Dermis microvascular lymphatic vessel endothelial cell (primary cell): ENCODE measurements at regions not wholly inside any gene's neighbourhood (a gene's known extent, or its start where the extent isn't known, plus 50 kb on each side); places are given as distances from the start of the nearest gene placed in this dataset.
"Not testable (repeated sequence)": the region's sequence is repeated elsewhere in the genome, so short reads cannot be mapped to it uniquely, and the experiment has no call there.

Experiments
- DNase-seq, 2 donors: peaks; one replicate each; pipeline versions ENCODE4 v3.0.0 to v3.0.0-alpha.2; 2010; ENCODE audit warnings: low read depth in 2 of 2

GRCh38 chr11:81772166-81772565 lies 961.5 kb downstream of the FAM181B start:
- DNase-seq = no peak

- not testable (repeated sequence) for DNase-seq
Measured at GRCh38 chr11:81769906-81770305, 963.8 kb downstream of the FAM181B start.

DNA sequence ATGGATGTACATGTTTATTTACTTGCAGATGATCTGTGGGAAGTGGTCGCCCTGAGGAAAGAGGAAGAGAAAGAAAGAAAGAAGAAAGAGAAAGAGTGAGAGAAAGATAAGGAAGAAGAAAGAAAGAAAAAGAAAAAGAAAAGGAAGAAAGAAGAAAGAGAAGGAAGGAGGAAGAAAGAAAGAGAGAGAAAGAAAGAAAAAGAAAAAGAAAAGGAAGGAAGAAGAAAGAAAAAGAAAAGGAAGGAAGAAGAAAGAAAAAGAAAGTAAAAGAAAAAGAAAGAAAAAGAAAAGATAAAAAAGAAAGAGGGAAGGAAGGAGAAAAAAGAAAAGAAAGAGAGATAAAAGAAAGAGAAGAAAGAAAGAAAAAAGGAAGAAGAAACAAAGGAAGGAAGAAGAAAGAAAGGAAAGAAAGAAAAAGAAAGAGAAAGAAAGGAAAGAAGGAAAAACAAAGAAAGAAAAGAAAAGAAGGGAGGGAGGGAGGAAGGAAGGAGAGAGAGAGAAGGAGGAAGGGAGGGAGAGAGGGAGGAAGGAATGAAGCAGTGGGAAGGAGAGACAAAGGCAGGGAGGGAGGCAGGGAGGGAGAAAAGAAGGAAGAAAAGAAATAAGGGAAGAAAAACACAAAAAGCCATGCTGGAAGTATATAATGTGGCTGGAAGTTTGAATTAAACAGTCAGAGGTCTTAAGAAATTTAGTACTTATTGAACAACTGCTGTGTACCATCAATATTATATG lies 976.6 kb downstream of the FAM181B start:
- no peak for DNase-seq

- no peak for DNase-seq
Measured at GRCh38 chr11:81749245-81749644, 984.4 kb downstream of the FAM181B start.

DNA sequence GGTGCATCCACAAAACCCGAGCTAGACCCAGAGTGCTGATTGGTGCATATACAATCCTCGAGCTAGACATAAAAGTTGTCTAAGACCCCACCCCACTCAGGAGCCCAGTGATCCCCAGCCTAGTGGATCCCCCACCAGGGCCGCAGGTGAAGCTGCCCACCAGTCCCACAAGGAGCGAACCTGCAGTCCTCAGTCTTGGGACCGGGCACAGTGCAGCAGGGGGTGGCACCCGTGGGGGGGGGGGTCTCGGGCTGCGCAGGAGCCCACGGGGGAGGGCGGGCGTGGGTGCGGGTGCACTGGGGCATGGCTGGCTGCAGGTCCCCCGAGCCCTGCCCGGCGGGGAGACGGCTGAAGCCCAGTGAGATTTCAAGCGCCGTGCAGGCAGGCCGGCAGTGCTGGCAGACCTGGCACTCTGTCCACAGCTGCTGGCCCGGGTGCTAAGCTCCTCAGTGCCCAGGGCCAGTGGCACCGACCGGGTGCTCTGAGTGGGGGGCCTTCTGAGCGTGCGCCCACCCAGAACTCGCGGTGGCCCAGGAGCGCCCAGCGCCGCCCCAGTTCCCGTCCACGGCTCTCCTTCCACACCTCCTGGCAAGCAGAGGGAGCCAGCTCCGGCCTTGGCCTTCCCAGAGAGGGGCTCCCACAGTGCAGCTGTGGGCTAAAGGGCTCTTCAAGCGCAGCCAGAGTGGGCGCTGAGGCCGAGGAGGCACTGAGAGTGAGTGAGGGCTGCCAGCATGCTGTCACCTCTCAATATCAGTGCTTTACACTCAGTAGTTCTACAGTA lies 989.1 kb downstream of the FAM181B start:
- no peak for DNase-seq

DNA sequence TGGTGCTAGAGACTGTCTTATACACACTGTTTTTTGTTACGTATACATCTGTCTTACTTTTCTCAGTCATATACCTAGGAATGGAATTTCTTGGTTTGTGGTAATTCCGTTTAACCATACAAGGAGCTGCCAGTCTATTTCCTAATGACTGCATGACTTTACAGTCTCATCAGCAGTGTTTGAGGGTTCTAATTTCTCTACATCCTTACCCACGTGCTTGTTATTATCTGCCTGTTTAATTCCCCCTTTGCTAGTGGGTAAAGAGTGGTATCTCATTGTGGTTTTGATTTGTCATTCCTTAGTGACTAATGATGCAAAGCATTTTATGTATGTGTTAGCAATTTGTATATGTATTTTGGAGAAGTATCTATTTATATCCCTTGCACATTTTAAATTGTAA lies 1008.0 kb downstream of the FAM181B start:
- DNase-seq = no peak

GRCh38 chr11:81717695-81718094 lies 1016.0 kb downstream of the FAM181B start:
- no peak for DNase-seq

DNA sequence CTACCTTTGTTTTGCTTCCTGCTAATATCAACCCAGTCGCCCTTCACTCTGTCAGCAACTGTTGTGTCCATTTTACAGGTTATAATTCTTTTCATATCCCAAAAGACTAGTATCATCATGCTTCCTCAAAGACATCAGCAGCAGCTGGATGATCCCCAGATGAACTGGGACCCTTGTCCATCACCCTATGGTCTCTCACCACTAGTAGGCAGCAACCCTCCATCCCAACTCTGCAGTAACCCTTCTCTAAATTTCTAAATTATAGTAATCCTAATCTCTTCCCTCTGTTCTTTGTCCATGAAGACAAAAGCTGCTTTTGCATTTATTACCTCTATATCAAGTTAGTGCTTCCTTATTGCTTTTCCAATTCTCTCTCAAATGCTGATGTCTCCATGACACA lies 1025.8 kb downstream of the FAM181B start:
- DNase-seq = no peak

GRCh38 chr11:81705283-81705682 lies 1028.4 kb downstream of the FAM181B start:
- no peak for DNase-seq

DNA sequence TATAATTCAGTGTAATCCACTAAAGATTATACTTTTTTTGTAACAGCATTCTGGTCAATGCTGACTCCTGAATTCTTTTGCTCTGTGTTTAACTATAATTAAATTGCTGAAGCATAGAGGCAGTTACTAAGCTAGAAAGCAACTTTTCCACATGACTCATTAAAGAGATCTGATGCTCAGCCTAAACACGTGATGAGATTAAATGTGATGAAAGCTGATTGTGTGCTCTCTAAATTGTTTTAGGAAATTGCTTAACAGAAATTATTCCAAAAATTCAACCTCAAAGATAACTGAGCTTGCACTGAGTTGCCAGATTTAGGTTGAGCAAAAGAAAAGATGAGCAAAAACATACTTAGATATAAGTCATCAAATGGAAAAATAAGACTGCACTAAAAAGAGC lies 1033.6 kb downstream of the FAM181B start:
- DNase-seq = no peak

GRCh38 chr11:81687057-81687456 lies 1046.6 kb downstream of the FAM181B start:
- DNase-seq = no peak

DNA sequence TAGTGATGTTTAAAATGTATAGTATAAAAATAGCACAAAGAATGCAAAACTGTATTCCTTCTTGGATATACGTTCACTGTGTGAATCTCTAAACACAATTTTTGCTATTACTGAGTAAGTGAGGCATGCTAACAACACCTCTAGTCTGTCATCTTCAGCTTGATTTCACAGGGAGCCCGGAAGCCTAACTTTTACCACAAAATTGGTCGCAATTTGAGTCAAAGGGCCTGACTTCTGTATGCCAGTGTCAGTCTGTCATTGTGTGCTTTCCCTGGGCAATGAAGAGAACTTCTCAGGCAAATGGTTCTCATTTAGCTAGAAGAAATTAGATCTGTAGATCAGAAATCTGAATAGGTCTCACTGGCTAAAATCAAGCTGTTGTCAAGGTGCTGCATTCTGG lies 1059.5 kb downstream of the FAM181B start:
- DNase-seq = no peak

GRCh38 chr11:81673001-81673400 lies 1060.7 kb downstream of the FAM181B start:
- no peak for DNase-seq

GRCh38 chr11:81669935-81670543 lies 1063.6 kb downstream of the FAM181B start:
- no peak for DNase-seq

GRCh38 chr11:81658722-81659121 lies 1074.9 kb downstream of the FAM181B start:
- DNase-seq = peak in 1 of 2 donors; percentile 1

DNA sequence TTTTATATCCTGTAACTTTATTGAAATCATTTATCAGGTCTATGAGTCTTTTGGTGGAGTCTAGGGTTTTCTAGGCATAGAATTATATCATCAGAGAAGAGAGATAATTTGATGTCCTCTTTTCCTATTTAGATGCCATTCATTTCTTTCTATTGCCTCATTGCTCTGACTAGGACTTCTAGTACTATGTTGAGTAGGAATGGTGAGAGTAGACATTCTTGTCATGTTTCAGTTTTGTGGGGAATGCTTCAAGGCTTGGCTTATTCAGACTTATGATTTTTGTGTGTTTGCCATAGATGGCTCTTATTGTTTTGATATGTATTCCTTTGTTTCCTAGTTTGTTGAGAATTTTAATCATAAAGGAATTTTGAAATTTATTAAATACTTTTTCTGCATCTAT lies 1078.3 kb downstream of the FAM181B start:
- DNase-seq = no peak

- no peak for DNase-seq
Measured at GRCh38 chr11:81647374-81647773, 1086.3 kb downstream of the FAM181B start.

DNA sequence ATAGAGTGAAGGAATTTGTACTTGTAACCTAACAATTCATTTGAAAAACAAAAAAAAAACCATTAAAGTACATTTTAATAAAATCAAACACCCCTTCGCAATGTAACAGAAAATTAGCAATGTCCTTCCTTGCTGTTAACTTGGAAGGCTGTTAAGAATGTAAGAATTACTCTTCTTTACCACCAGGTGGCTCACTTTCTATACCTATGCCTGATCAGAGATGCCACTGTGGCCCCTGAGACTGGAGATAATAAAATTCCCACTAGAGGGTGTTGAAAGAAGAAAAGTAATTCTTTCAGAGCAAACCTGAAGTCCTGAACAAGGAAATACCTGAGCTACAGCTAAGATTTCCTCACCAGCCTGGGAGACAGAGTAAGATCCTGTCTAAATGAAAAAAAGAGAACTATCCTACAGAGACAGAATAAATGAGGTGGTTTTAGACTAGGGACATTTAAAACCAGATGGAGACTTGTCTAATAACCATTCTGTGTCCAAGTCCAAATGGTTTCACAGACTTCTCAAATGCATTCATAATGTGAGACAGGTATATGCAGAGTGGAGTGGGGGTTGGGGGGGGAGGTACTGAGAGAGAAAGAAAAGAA lies 1089.3 kb downstream of the FAM181B start:
- DNase-seq = peak; percentile 9 to 40

- no peak for DNase-seq
Measured at GRCh38 chr11:81634483-81634882, 1099.2 kb downstream of the FAM181B start.

GRCh38 chr11:81602508-81602907 lies 1131.2 kb downstream of the FAM181B start:
- no peak for DNase-seq

DNA sequence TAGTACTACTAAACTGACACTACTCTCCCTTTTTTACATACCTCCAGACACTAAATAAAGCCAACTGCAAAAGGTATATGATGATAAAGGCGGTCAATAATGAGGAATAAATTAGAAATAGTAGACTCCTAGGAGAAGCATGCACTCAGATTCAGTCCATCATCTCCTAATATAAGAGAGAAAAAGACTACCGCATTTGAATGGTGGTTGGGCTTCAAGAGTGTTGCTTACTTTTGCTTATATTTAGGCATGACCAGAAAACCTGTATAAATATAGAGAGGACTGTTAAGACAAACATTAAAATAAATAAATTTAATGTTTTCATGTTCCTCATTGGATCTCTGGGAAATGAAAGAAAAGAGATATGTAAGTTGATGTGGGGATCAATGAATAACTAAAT lies 1137.0 kb downstream of the FAM181B start:
- DNase-seq = no peak

DNA sequence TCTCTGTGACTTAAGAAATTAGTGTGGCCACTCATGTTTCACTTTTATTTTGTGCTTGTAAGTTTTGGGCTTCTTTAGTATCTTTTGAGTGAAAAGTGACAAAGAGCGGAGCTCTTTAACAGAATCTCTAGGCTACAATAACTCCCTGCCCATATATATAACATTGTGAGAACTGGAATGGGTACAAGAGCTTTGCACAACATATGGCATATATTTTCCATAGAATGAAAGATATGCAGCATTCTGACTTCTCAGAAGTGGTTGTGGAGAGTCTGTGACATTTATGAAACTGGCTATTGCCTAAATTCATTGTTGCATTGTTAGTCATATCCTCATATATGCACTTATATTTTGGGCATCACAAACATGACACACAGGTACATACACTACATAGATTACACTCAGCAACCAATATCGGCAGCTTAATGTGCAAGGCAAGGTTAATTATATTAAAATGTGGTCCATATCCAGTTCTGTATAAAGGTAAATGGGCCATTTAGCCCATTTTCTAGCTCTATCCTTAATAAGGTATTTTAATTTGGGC lies 1148.2 kb downstream of the FAM181B start:
- DNase-seq = no peak
